ENCODE measurements at regions not wholly inside any gene's neighbourhood (a gene's known extent, or its start where the extent isn't known, plus 50 kb on each side); places are given as distances from the start of the nearest gene placed in this dataset.

DNA sequence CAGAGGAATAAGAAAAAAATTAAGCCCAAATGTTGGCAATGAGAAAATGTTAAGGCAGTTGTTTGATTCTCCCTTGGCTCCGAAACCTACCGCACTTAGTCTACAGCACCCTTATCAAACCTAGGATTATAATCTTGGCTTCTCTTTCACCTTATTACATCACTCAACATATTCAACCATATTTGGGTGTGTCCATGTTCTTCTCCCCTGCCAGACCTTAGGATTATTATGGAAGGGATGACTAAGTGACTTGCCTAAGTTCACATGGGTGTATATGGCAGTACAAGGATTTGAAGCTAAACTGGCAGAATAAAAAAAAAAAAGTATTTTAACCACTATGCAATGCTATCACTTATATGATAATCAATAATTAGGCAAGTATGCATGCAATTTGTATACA is 76.4 kb downstream of the PLK2 start:
- TF ChIP-seq CTCF (IDR thresholded peaks at IDR 0.05; ENCODE audit: insufficient read depth, low read depth, low read length) = no peak
- DNase-seq (ENCODE audit: low read depth) = no peak

GRCh38 chr5:58382131-58382534 is 77.8 kb downstream of the PLK2 start:
- no peak for DNase-seq (ENCODE audit: low read depth)
- TF ChIP-seq CTCF (IDR thresholded peaks at IDR 0.05; ENCODE audit: insufficient read depth, low read depth, low read length) = no peak

More for the DNA sequence above, 76.4 kb downstream of the PLK2 start:
- H3K4me3 ChIP-seq (ENCODE audit: low read depth, low read length) = no peak overlapping the region

DNA sequence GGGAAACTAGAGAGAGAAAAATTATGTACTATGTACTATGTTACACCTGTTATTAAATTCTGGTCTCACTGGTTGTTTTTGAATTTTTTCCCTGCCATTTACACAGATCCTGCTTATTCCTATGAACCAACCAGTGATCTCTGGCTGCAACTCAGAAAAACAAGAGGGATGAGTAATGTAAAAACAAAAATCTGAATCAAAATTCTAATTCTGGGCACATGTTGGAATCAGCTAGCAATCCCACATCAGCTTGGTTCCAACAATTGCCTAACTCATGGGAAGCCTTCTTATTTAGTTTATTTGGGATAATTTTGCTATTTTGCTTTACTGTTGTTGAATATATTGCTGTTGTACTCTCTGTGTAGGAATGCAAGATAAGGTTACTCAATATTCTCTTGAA is 78.3 kb downstream of the PLK2 start:
- H3K4me3 ChIP-seq (ENCODE audit: low read depth, low read length) = no peak overlapping the region
- no peak for TF ChIP-seq CTCF (IDR thresholded peaks at IDR 0.05; ENCODE audit: insufficient read depth, low read depth, low read length)
- DNase-seq (ENCODE audit: low read depth) = no peak

More at GRCh38 chr5:58382131-58382534, 77.8 kb downstream of the PLK2 start:
- H3K4me3 ChIP-seq (ENCODE audit: low read depth, low read length) = no peak overlapping the region

DNA sequence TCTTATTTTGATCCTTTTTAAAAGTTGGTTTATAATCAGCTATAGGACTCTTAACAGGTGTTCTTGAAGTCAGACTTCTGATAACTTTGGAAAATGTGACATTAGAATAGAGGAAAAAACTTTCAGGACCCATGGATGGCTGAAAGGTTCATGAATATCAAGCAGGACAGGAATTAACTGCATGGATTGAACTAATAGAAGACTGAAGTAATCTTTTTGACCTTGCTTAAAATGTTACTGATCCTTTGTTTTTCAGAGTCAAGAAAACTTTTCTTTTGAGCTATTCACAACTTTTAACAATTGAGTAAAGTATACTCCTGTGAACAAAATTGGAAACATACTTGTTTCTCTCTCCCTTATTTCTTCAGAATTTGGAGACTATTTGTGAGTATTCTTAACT is 79.2 kb downstream of the PLK2 start:
- TF ChIP-seq CTCF (IDR thresholded peaks at IDR 0.05; ENCODE audit: insufficient read depth, low read depth, low read length) = no peak
- DNase-seq (ENCODE audit: low read depth) = no peak
- H3K4me3 ChIP-seq (ENCODE audit: low read depth, low read length) = no peak overlapping the region

DNA sequence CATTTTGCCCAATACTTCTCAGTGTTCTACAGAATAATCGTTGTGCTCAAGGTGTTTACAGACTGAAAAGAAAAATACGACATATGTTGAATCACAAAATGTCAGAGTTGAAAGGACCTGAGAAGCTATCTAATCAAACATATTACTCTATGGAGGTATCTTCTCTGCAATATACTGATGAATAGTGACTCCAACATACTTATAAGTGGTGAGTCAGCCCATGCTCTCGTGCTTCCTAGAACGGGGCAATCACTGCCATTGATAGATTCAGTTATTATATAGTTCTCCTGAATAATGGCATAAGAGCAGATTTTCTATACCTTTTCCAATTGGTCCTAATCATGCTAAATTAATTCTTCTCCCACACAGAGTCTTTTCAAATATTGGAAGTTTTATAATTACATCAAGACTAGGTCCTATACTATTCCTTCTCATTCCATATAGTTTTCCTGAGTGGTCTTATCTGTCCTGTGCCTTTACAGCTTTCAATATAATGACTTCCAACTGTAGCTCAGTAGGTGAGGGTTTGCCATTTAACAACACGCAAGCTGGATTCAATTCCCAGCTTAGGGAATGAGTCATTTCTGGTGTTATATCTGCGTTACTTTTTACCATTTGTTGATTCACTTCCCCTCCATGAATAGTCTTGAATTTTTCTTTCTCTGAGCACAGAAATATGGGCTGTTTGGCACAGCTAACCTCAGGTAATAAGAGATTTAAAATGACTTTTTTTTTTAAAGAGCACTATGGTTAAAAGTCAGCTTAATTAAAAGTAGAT is 81.1 kb downstream of the PLK2 start:
- no peak for TF ChIP-seq CTCF (IDR thresholded peaks at IDR 0.05; ENCODE audit: insufficient read depth, low read depth, low read length)
- H3K4me3 ChIP-seq (ENCODE audit: low read depth, low read length) = no peak overlapping the region
- DNase-seq (ENCODE audit: low read depth) = no peak

- no peak overlapping the region for H3K4me3 ChIP-seq (ENCODE audit: low read depth, low read length)
- no peak for TF ChIP-seq CTCF (IDR thresholded peaks at IDR 0.05; ENCODE audit: insufficient read depth, low read depth, low read length)
- no peak for DNase-seq (ENCODE audit: low read depth)
Observed at GRCh38 chr5:58370606-58371005, 89.3 kb downstream of the PLK2 start.
